ENCODE measurements at regions not wholly inside any gene's neighbourhood (a gene's known extent, or its start where the extent isn't known, plus 50 kb on each side); places are given as distances from the start of the nearest gene placed in this dataset.

GRCh38 chr4:124529131-124529530 lies 183.4 kb downstream of the ANKRD50 start:
- DNase-seq (ENCODE audit: low read depth): no peak

- no peak for DNase-seq (ENCODE audit: low read depth)
Measured at GRCh38 chr4:124530464-124531077, 182.0 kb downstream of the ANKRD50 start.

GRCh38 chr4:124534131-124534530 lies 178.4 kb downstream of the ANKRD50 start:
- no peak for DNase-seq (ENCODE audit: low read depth)

- DNase-seq (ENCODE audit: low read depth): no peak
Measured at GRCh38 chr4:124535003-124535402, 177.5 kb downstream of the ANKRD50 start.

GRCh38 chr4:124536946-124537345 lies 175.6 kb downstream of the ANKRD50 start:
- DNase-seq (ENCODE audit: low read depth): no peak

- DNase-seq (ENCODE audit: low read depth): no peak
Measured at GRCh38 chr4:124537971-124538370, 174.6 kb downstream of the ANKRD50 start.

GRCh38 chr4:124540014-124540413 lies 172.5 kb downstream of the ANKRD50 start:
- no peak for DNase-seq (ENCODE audit: low read depth)

GRCh38 chr4:124541652-124542420 lies 170.7 kb downstream of the ANKRD50 start:
- DNase-seq (ENCODE audit: low read depth): no peak

GRCh38 chr4:124555959-124556358 lies 156.6 kb downstream of the ANKRD50 start:
- no peak for DNase-seq (ENCODE audit: low read depth)

GRCh38 chr4:124564121-124564520 lies 148.4 kb downstream of the ANKRD50 start:
- DNase-seq (ENCODE audit: low read depth): no peak

GRCh38 chr4:124565371-124565770 lies 147.2 kb downstream of the ANKRD50 start:
- DNase-seq (ENCODE audit: low read depth): no peak

- no peak for DNase-seq (ENCODE audit: low read depth)
Measured at GRCh38 chr4:124566030-124566429, 146.5 kb downstream of the ANKRD50 start.

GRCh38 chr4:124573056-124573455 lies 139.5 kb downstream of the ANKRD50 start:
- DNase-seq (ENCODE audit: low read depth): no peak

GRCh38 chr4:124579896-124580295 lies 132.6 kb downstream of the ANKRD50 start:
- no peak for DNase-seq (ENCODE audit: low read depth)

GRCh38 chr4:124583797-124584196 lies 128.7 kb downstream of the ANKRD50 start:
- DNase-seq (ENCODE audit: low read depth): no peak

- no peak for DNase-seq (ENCODE audit: low read depth)
Measured at GRCh38 chr4:124589786-124590185, 122.7 kb downstream of the ANKRD50 start.

GRCh38 chr4:124590480-124590879 lies 122.1 kb downstream of the ANKRD50 start:
- DNase-seq (ENCODE audit: low read depth): no peak

GRCh38 chr4:124591637-124592036 lies 120.9 kb downstream of the ANKRD50 start:
- DNase-seq (ENCODE audit: low read depth): no peak

- no peak for DNase-seq (ENCODE audit: low read depth)
Measured at GRCh38 chr4:124593494-124593893, 119.0 kb downstream of the ANKRD50 start.

- no peak for DNase-seq (ENCODE audit: low read depth)
Measured at GRCh38 chr4:124594945-124595344, 117.6 kb downstream of the ANKRD50 start.

- DNase-seq (ENCODE audit: low read depth): no peak
Measured at GRCh38 chr4:124596816-124597215, 115.7 kb downstream of the ANKRD50 start.

GRCh38 chr4:124610211-124610610 lies 102.3 kb downstream of the ANKRD50 start:
- no peak for DNase-seq (ENCODE audit: low read depth)
